ENCODE measurements at regions not wholly inside any gene's neighbourhood (a gene's known extent, or its start where the extent isn't known, plus 50 kb on each side); places are given as distances from the start of the nearest gene placed in this dataset.
"Not testable (repeated sequence)": the region's sequence is repeated elsewhere in the genome, so short reads cannot be mapped to it uniquely, and the experiment has no call there.

DNA sequence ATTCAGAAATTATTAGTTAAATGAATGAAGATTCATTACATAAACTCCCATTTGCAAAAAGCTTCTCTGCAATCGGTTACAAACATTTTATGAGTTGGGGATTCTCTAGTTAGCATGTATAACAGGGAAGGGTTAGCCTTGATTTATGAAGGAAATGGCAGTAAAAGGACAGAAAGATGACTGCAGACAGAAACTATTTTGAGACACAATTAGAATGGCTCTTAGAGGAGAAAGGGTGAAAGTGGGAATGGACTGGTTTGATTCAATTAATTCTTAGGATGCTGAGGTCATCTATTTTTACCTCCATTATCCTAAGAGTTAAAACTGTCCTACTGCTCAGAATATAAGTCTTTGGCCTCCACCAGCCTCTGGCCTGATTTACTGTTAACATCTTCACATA is 250.8 kb upstream of the DLGAP1 start:
- Histone ChIP-seq H4K91ac (ENCODE audit: low read length) (no peak overlapping the region), H3K23ac (ENCODE audit: low read length in 2 of 2) (no peak overlapping the region), H3K27me3 (ENCODE audit: control insufficient read depth in 1 of 2, insufficient read depth in 1 of 2, low read length in 2 of 2) (no peaks in the 10 kb centered on the region), H3K79me1 (replicated peaks; ENCODE audit: low read length, poor library complexity, severe bottlenecking) (no peaks in the 10 kb centered on the region), H3K9me3 (ENCODE audit: control insufficient read depth, low read length) (no peaks in the 10 kb centered on the region), H3K4ac (ENCODE audit: low read depth in 1 of 2, low read length in 2 of 2) (no peak overlapping the region), H2BK12ac (ENCODE audit: low read length in 2 of 2) (no peak overlapping the region), H3K27ac (ENCODE audit: low read length, poor library complexity, severe bottlenecking) (no peak overlapping the region), H3K4me3 (ENCODE audit: insufficient read depth in 1 of 2, low read depth in 1 of 2, low read length in 2 of 2) (no peak overlapping the region), H4K8ac (ENCODE audit: low read length) (no peak overlapping the region), H2AFZ (ENCODE audit: low read depth, low read length) (no peak overlapping the region), H3K9ac (ENCODE audit: low read length) (no peak overlapping the region), H2BK120ac (ENCODE audit: low read depth, low read length) (no peak overlapping the region), H3K14ac (ENCODE audit: low read length in 2 of 2) (no peak overlapping the region), H3K4me1 (ENCODE audit: control insufficient read depth, insufficient read depth, low read depth, low read length) (no peaks in the 10 kb centered on the region), H2AK5ac (ENCODE audit: low read length, severe bottlenecking) (no peak overlapping the region), H3K4me2 (ENCODE audit: low read length, poor library complexity, severe bottlenecking) (no peak overlapping the region), H3K36me3 (ENCODE audit: control insufficient read depth in 1 of 2, insufficient read depth in 2 of 2, low read depth in 1 of 2, low read length in 2 of 2) (no peaks in the 10 kb centered on the region), H3K18ac (ENCODE audit: low read depth in 1 of 2, low read length in 2 of 2) (no peak overlapping the region), H2BK5ac (ENCODE audit: low read depth, low read length, poor library complexity, severe bottlenecking) (no peak overlapping the region), H2BK15ac (ENCODE audit: low read depth, poor library complexity, severe bottlenecking) (no peak overlapping the region)
- DNase-seq = no peak
- WGBS = 45% methylated on average over 1 of the region's 1 CpG

- Histone ChIP-seq H3K79me1 (replicated peaks; ENCODE audit: low read length, poor library complexity, severe bottlenecking) (no peaks in the 10 kb centered on the region), H2BK5ac (ENCODE audit: low read depth, low read length, poor library complexity, severe bottlenecking) (no peak overlapping the region), H2AK5ac (ENCODE audit: low read length, severe bottlenecking) (no peak overlapping the region), H3K9me3 (ENCODE audit: control insufficient read depth, low read length) (no peaks in the 10 kb centered on the region), H3K23ac (ENCODE audit: low read length in 2 of 2) (no peak overlapping the region), H3K18ac (ENCODE audit: low read depth in 1 of 2, low read length in 2 of 2) (no peak overlapping the region), H2BK120ac (ENCODE audit: low read depth, low read length) (no peak overlapping the region), H3K4ac (ENCODE audit: low read depth in 1 of 2, low read length in 2 of 2) (no peak overlapping the region), H2BK15ac (ENCODE audit: low read depth, poor library complexity, severe bottlenecking) (no peak overlapping the region), H2AFZ (ENCODE audit: low read depth, low read length) (no peak overlapping the region), H3K14ac (ENCODE audit: low read length in 2 of 2) (no peak overlapping the region), H3K4me3 (ENCODE audit: insufficient read depth in 1 of 2, low read depth in 1 of 2, low read length in 2 of 2) (no peak overlapping the region), H3K27ac (ENCODE audit: low read length, poor library complexity, severe bottlenecking) (no peak overlapping the region), H4K8ac (ENCODE audit: low read length) (no peak overlapping the region), H3K36me3 (ENCODE audit: control insufficient read depth in 1 of 2, insufficient read depth in 2 of 2, low read depth in 1 of 2, low read length in 2 of 2) (no peaks in the 10 kb centered on the region), H4K91ac (ENCODE audit: low read length) (no peak overlapping the region), H3K4me1 (ENCODE audit: control insufficient read depth, insufficient read depth, low read depth, low read length) (no peaks in the 10 kb centered on the region), H3K9ac (ENCODE audit: low read length) (no peak overlapping the region), H3K4me2 (ENCODE audit: low read length, poor library complexity, severe bottlenecking) (no peak overlapping the region), H3K27me3 (ENCODE audit: control insufficient read depth in 1 of 2, insufficient read depth in 1 of 2, low read length in 2 of 2) (no peaks in the 10 kb centered on the region), H2BK12ac (ENCODE audit: low read length in 2 of 2) (no peak overlapping the region)
- WGBS = 44% methylated on average over 2 of the region's 3 CpGs
- no peak for DNase-seq
These were observed 249.7 kb upstream of the DLGAP1 start for GRCh38 chr18:4704781-4705180.

DNA sequence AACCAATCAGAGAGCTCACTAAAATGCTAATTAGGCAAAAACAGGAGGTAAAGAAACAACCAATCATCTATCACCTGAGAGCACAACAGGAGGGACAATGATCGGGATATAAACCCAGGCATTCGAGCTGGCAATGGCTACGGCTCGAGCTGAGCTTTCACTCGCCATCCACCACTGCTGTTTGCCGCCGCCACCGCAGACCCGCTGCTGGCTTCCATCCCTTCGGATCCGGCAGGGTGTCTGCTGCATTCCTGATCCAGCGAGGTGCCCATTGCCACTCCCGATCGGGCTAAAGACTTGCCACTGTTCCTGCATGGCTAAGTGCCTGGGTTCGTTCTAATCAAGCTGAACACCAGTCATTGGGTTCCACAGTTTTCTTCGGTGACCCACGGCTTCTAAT is 236.7 kb upstream of the DLGAP1 start:
- H2BK5ac ChIP-seq (ENCODE audit: low read depth, low read length, poor library complexity, severe bottlenecking) = no peak overlapping the region
- no peak overlapping the region for H2BK12ac ChIP-seq (ENCODE audit: low read length in 2 of 2)
- H3K27ac ChIP-seq (ENCODE audit: low read length, poor library complexity, severe bottlenecking) = no peak overlapping the region
- no peak overlapping the region for H3K23ac ChIP-seq (ENCODE audit: low read length in 2 of 2)
- no peak overlapping the region for H3K4me2 ChIP-seq (ENCODE audit: low read length, poor library complexity, severe bottlenecking)
- no peaks in the 10 kb centered on the region for H3K27me3 ChIP-seq (ENCODE audit: control insufficient read depth in 1 of 2, insufficient read depth in 1 of 2, low read length in 2 of 2)
- 88% methylated on average over 17 of the region's 17 CpGs for WGBS
- no peak overlapping the region for H3K18ac ChIP-seq (ENCODE audit: low read depth in 1 of 2, low read length in 2 of 2)
- H2AK5ac ChIP-seq (ENCODE audit: low read length, severe bottlenecking) = no peak overlapping the region
- no peak overlapping the region for H4K8ac ChIP-seq (ENCODE audit: low read length)
- H4K91ac ChIP-seq (ENCODE audit: low read length) = no peak overlapping the region
- H2BK15ac ChIP-seq (ENCODE audit: low read depth, poor library complexity, severe bottlenecking) = no peak overlapping the region
- H2AFZ ChIP-seq (ENCODE audit: low read depth, low read length) = no peak overlapping the region
- no peak overlapping the region for H3K14ac ChIP-seq (ENCODE audit: low read length in 2 of 2)
- no peak overlapping the region for H3K9ac ChIP-seq (ENCODE audit: low read length)
- H3K4me3 ChIP-seq (ENCODE audit: insufficient read depth in 1 of 2, low read depth in 1 of 2, low read length in 2 of 2) = no peak overlapping the region
- no peaks in the 10 kb centered on the region for H3K36me3 ChIP-seq (ENCODE audit: control insufficient read depth in 1 of 2, insufficient read depth in 2 of 2, low read depth in 1 of 2, low read length in 2 of 2)
- no peaks in the 10 kb centered on the region for H3K79me1 ChIP-seq (replicated peaks; ENCODE audit: low read length, poor library complexity, severe bottlenecking)
- H3K4me1 ChIP-seq (ENCODE audit: control insufficient read depth, insufficient read depth, low read depth, low read length) = no peaks in the 10 kb centered on the region
- no peak overlapping the region for H3K4ac ChIP-seq (ENCODE audit: low read depth in 1 of 2, low read length in 2 of 2)
- no peak overlapping the region for H2BK120ac ChIP-seq (ENCODE audit: low read depth, low read length)
- no peak for DNase-seq
- H3K9me3 ChIP-seq (ENCODE audit: control insufficient read depth, low read length) = peaks cover 3% of the 10 kb centered on the region

GRCh38 chr18:4678685-4679084 is 223.6 kb upstream of the DLGAP1 start:
- not testable (repeated sequence) for H3K27me3 ChIP-seq (ENCODE audit: control insufficient read depth in 1 of 2, insufficient read depth in 1 of 2, low read length in 2 of 2); H3K4me2 ChIP-seq (ENCODE audit: low read length, poor library complexity, severe bottlenecking); H4K91ac ChIP-seq (ENCODE audit: low read length); H2BK15ac ChIP-seq (ENCODE audit: low read depth, poor library complexity, severe bottlenecking); H3K4ac ChIP-seq (ENCODE audit: low read depth in 1 of 2, low read length in 2 of 2); H2BK120ac ChIP-seq (ENCODE audit: low read depth, low read length); H3K14ac ChIP-seq (ENCODE audit: low read length in 2 of 2); H4K8ac ChIP-seq (ENCODE audit: low read length); H3K23ac ChIP-seq (ENCODE audit: low read length in 2 of 2); H2AFZ ChIP-seq (ENCODE audit: low read depth, low read length); H3K18ac ChIP-seq (ENCODE audit: low read depth in 1 of 2, low read length in 2 of 2); H3K79me1 ChIP-seq (replicated peaks; ENCODE audit: low read length, poor library complexity, severe bottlenecking); H2BK5ac ChIP-seq (ENCODE audit: low read depth, low read length, poor library complexity, severe bottlenecking); H2AK5ac ChIP-seq (ENCODE audit: low read length, severe bottlenecking); H3K36me3 ChIP-seq (ENCODE audit: control insufficient read depth in 1 of 2, insufficient read depth in 2 of 2, low read depth in 1 of 2, low read length in 2 of 2); H2BK12ac ChIP-seq (ENCODE audit: low read length in 2 of 2); H3K9ac ChIP-seq (ENCODE audit: low read length); H3K27ac ChIP-seq (ENCODE audit: low read length, poor library complexity, severe bottlenecking); DNase-seq; H3K4me3 ChIP-seq (ENCODE audit: insufficient read depth in 1 of 2, low read depth in 1 of 2, low read length in 2 of 2); H3K4me1 ChIP-seq (ENCODE audit: control insufficient read depth, insufficient read depth, low read depth, low read length)
- H3K9me3 ChIP-seq (ENCODE audit: control insufficient read depth, low read length) = peaks cover 17% of the 10 kb centered on the region
- WGBS = 82% methylated on average over 5 of the region's 5 CpGs

Measured in mesenchymal stem cell (in vitro differentiated cells and primary cell).